SK-N-SH (cell line): ENCODE measurements at regions not wholly inside any gene's neighbourhood (a gene's known extent, or its start where the extent isn't known, plus 50 kb on each side); places are given as distances from the start of the nearest gene placed in this dataset.

ENCODE experiments used
- CTCF ChIA-PET: fragments of 300-600, 350-600 bp; formaldehyde crosslinking; extraction: SDS; loops from one replicate; lab custom pipeline; 2021; lab: Yijun Ruan, JAX
- POLR2A ChIA-PET: fragments of 350-600 bp; sonication (Branson Sonifier 250); formaldehyde crosslinking; extraction: SDS; loops from one replicate; lab custom pipeline; 2020; ENCODE audit warnings: antibody characterized with exemption, inconsistent platforms; lab: Yijun Ruan, JAX
- DNase-seq: peaks from one replicate; pipeline ENCODE4 v3.0.0; 2012
- H2AFZ ChIP-seq: fragments of 200-600 bp; sonication (generic); 2 replicates; pipeline ENCODE4 v1.8.1; 2016; ENCODE audit warnings: antibody characterized with exemption, mild to moderate bottlenecking, low read depth
- H3F3A ChIP-seq: fragments of 200-600 bp; sonication (generic); replicated peaks from 2 replicates; pipeline ENCODE3; 2016; ENCODE audit warnings: antibody characterized with exemption, mild to moderate bottlenecking; ENCODE audit not compliant: insufficient read depth
- H3K27ac ChIP-seq, 2 experiments: fragments of 200-500 bp in 1 of 2; fragments of 200-600 bp in 1 of 2; sonication (Bioruptor generic) in 1 of 2; sonication (generic), shearing (Covaris generic) in 1 of 2; 2 replicates each; pipeline versions ENCODE4 v1.5.1 to v1.6.1; 2014 to 2016; ENCODE audit warnings: low read depth in 2 of 2, inconsistent platforms in 1 of 2, low read length in 1 of 2, mild to moderate bottlenecking in 1 of 2, mixed read lengths in 1 of 2
- H3K27me3 ChIP-seq: fragments of 200-600 bp; sonication (generic), shearing (Covaris generic); 2 replicates; pipeline ENCODE4 v1.6.1; 2016; ENCODE audit warnings: mixed run types; ENCODE audit not compliant: insufficient read depth
- H3K36me3 ChIP-seq, 2 experiments: fragments of 200-500 bp in 1 of 2; fragments of 200-600 bp in 1 of 2; sonication (Bioruptor generic) in 1 of 2; sonication (generic) in 1 of 2; replicated peaks in 1 of 2; 2 replicates each; pipeline versions ENCODE3 to v1.5.1; 2014 to 2016; ENCODE audit warnings: low read length in 1 of 2, mild to moderate bottlenecking in 1 of 2; ENCODE audit not compliant: insufficient read depth in 2 of 2, control insufficient read depth in 1 of 2
- H3K4me1 ChIP-seq, 2 experiments: fragments of 200-500 bp in 1 of 2; fragments of 200-600 bp in 1 of 2; sonication (Bioruptor generic) in 1 of 2; sonication (generic), shearing (Covaris generic) in 1 of 2; 2 replicates each; pipeline versions ENCODE4 v1.5.1 to v1.6.1; 2014 to 2016; ENCODE audit warnings: low read depth in 1 of 2, low read length in 1 of 2, mixed run types in 1 of 2; ENCODE audit not compliant: insufficient read depth in 2 of 2, control insufficient read depth in 1 of 2
- H3K4me2 ChIP-seq: fragments of 200-600 bp; sonication (generic), shearing (Covaris generic); 2 replicates; pipeline ENCODE4 v1.6.1; 2017; ENCODE audit warnings: mixed run types
- H3K4me3 ChIP-seq, 2 experiments: fragments of 200-500 bp in 1 of 2; fragments of 200-600 bp in 1 of 2; sonication (Bioruptor generic) in 1 of 2; sonication (generic), shearing (Covaris generic) in 1 of 2; 2 replicates each; pipeline versions ENCODE4 v1.5.1 to v1.8.1; 2014 to 2016; ENCODE audit warnings: low read depth in 2 of 2, inconsistent platforms in 1 of 2, low read length in 1 of 2, mild to moderate bottlenecking in 1 of 2, mixed read lengths in 1 of 2, moderate library complexity in 1 of 2
- H3K79me2 ChIP-seq: fragments of 200-600 bp; sonication (generic); 2 replicates; pipeline ENCODE4 v1.8.1; 2017; ENCODE audit warnings: mild to moderate bottlenecking; ENCODE audit not compliant: insufficient read depth
- H3K9ac ChIP-seq: fragments of 200-600 bp; sonication (generic); 2 replicates; pipeline ENCODE4 v1.6.1; 2017; ENCODE audit warnings: mixed run types
- H3K9me2 ChIP-seq: fragments of 200-600 bp; sonication (generic); 2 replicates; pipeline ENCODE4 v1.6.1; 2017; ENCODE audit warnings: mixed run types
- H3K9me3 ChIP-seq: fragments of 200-600 bp; sonication (generic); 2 replicates; pipeline ENCODE4 v1.6.1; 2017; ENCODE audit warnings: mixed run types, mild to moderate bottlenecking, moderate library complexity
- H4K20me1 ChIP-seq: fragments of 200-600 bp; sonication (generic); 2 replicates; pipeline ENCODE4 v1.6.1; 2017; ENCODE audit warnings: mild to moderate bottlenecking, mixed run types; ENCODE audit not compliant: insufficient read depth
- FOXJ3 ChIP-seq: sonication (generic); formaldehyde crosslinking; IDR thresholded peaks from 2 replicates; pipeline ENCODE4 v1.5.1; 2020; ENCODE audit warnings: mild to moderate bottlenecking, missing genetic modification reagents
- GATA2 ChIP-seq: sonication (generic); formaldehyde crosslinking; IDR thresholded peaks from 2 replicates; pipeline ENCODE4 v1.5.0; 2020; ENCODE audit warnings: mild to moderate bottlenecking, missing genetic modification reagents
- JUND ChIP-seq: IDR thresholded peaks from 2 replicates; pipeline ENCODE4 v1.4.0; 2012
- MAX ChIP-seq: IDR thresholded peaks from 2 replicates; pipeline ENCODE4 v1.4.0; 2012; ENCODE audit warnings: low read depth
- MXI1 ChIP-seq: IDR thresholded peaks from 2 replicates; pipeline ENCODE4 v1.6.1; 2012; ENCODE audit warnings: mild to moderate bottlenecking, low read depth, low read length, improper control_type of control experiment
- NFIC ChIP-seq: IDR thresholded peaks from 2 replicates; pipeline ENCODE4 v1.4.0; 2012; ENCODE audit warnings: borderline replicate concordance
- NRF1 ChIP-seq: IDR thresholded peaks from 2 replicates; pipeline ENCODE4 v1.6.1; 2012; ENCODE audit warnings: low read depth, mild to moderate bottlenecking, low read length
- PBX3 ChIP-seq: IDR thresholded peaks from 2 replicates; pipeline ENCODE4; 2012
- RCOR1 ChIP-seq: fragments of 150-350 bp; IDR thresholded peaks from 2 replicates; pipeline ENCODE4 v1.6.1; 2017; ENCODE audit warnings: antibody characterized with exemption, low read length
- RXRA ChIP-seq: IDR thresholded peaks from 2 replicates; pipeline ENCODE4 v1.4.0; 2012; ENCODE audit warnings: low read depth, mild to moderate bottlenecking, borderline replicate concordance
- SIN3A ChIP-seq: IDR thresholded peaks from 2 replicates; pipeline ENCODE4 v1.6.1; 2012; ENCODE audit warnings: low read depth, mild to moderate bottlenecking, low read length, moderate library complexity, borderline replicate concordance
- SMC3 ChIP-seq: IDR thresholded peaks from 2 replicates; pipeline ENCODE4 v1.6.1; 2012; ENCODE audit warnings: low read depth, low read length, improper control_type of control experiment
- TCF12 ChIP-seq: IDR thresholded peaks from 2 replicates; pipeline ENCODE4 v1.4.0; 2012
- TEAD4 ChIP-seq: IDR thresholded peaks from 2 replicates; pipeline ENCODE4 v1.4.0; 2012; ENCODE audit warnings: mild to moderate bottlenecking, borderline replicate concordance; ENCODE audit not compliant: insufficient read depth
- USF2 ChIP-seq: fragments of 150-350 bp; IDR thresholded peaks from 2 replicates; pipeline ENCODE4 v1.6.1; 2017; ENCODE audit warnings: antibody characterized with exemption, low read length, low read depth, borderline replicate concordance
- ZBTB33 ChIP-seq: IDR thresholded peaks from 2 replicates; pipeline ENCODE4 v1.4.0; 2012; ENCODE audit warnings: low read depth, borderline replicate concordance
- WGBS: methylation state at CpG from one replicate; pipeline ENCODE4 v1.1.6; 2017; ENCODE audit warnings: low lambda C conversion rate; 5-methylcytosine and 5-hydroxymethylcytosine counted together

GRCh38 chr9:32716955-32717543 is 66.3 kb upstream of the TMEM215 start:
- ChIA-PET POLR2A (no interaction called here), CTCF (interaction anchor here (1.5 kb wide), 1 partner anchor 136 kb away, joined by 4 read pairs; no protein-coding TSS in a partner anchor)
- H3K9me3 ChIP-seq, result no peaks in the 10 kb centered on the region
- H3K4me3 ChIP-seq, result no peak overlapping the region
- no peak for TF ChIP-seq MXI1
- no peak for TF ChIP-seq USF2
- no peak for TF ChIP-seq NFIC
- no peak for TF ChIP-seq NRF1
- no peak for TF ChIP-seq MAX
- no peak for TF ChIP-seq GATA2 (CRISPR knock-in tag)
- TF ChIP-seq FOXJ3, result no peak
- TF ChIP-seq JUND, result no peak
- TF ChIP-seq RCOR1, result no peak
- TF ChIP-seq SIN3A, result no peak
- TF ChIP-seq SMC3, result no peak
- no peak for TF ChIP-seq TEAD4
- no peak for TF ChIP-seq RXRA
- H3K79me2 ChIP-seq, result no peaks in the 10 kb centered on the region
- no peak overlapping the region for H3K4me2 ChIP-seq
- no peaks in the 10 kb centered on the region for H4K20me1 ChIP-seq
- WGBS, result 17% methylated on average over 4 of the region's 4 CpGs
- no peak for DNase-seq
- no peak overlapping the region for H3K9ac ChIP-seq
- H2AFZ ChIP-seq, result no peak overlapping the region
- no peaks in the 10 kb centered on the region for H3F3A ChIP-seq
- no peaks in the 10 kb centered on the region for H3K36me3 ChIP-seq
- H3K27me3 ChIP-seq, result no peaks in the 10 kb centered on the region
- H3K4me1 ChIP-seq, result no peaks in the 10 kb centered on the region
- no peaks in the 10 kb centered on the region for H3K9me2 ChIP-seq
- no peak overlapping the region for H3K27ac ChIP-seq

GRCh38 chr9:32722704-32723103 is 60.6 kb upstream of the TMEM215 start:
- Histone ChIP-seq H3K4me1 (no peaks in the 10 kb centered on the region), H3K36me3 (no peaks in the 10 kb centered on the region), H3F3A (no peaks in the 10 kb centered on the region), H3K27ac (no peak overlapping the region), H3K9me2 (no peaks in the 10 kb centered on the region), H3K4me3 (no peak overlapping the region), H2AFZ (no peak overlapping the region), H3K9me3 (no peaks in the 10 kb centered on the region), H3K79me2 (no peaks in the 10 kb centered on the region), H3K9ac (no peak overlapping the region), H3K27me3 (no peaks in the 10 kb centered on the region), H3K4me2 (no peak overlapping the region), H4K20me1 (no peaks in the 10 kb centered on the region)
- POLR2A ChIA-PET, result no interaction called here
- no peak for DNase-seq
- WGBS, result 20% methylated on average over 7 of the region's 7 CpGs
- CTCF ChIA-PET, result no interaction called here
- TF ChIP-seq PBX3 (no peak), TCF12 (no peak), ZBTB33 (no peak)
